ENCODE measurements at regions not wholly inside any gene's neighbourhood (a gene's known extent, or its start where the extent isn't known, plus 50 kb on each side); places are given as distances from the start of the nearest gene placed in this dataset.

GRCh38 chr15:62958528-62959363, 83.8 kb upstream of the TPM1 start:
- no peaks in the 10 kb centered on the region for H3K9me3 Mint-ChIP-seq
- no peak overlapping the region for H3K27ac Mint-ChIP-seq
- no peaks in the 10 kb centered on the region for H3K36me3 Mint-ChIP-seq
- H3K4me3 Mint-ChIP-seq, result no peak overlapping the region
- H3K27me3 Mint-ChIP-seq, result peaks cover 4% of the 10 kb centered on the region
- no peak for DNase-seq
- H3K4me1 Mint-ChIP-seq, result no peaks in the 10 kb centered on the region

- H3K36me3 Mint-ChIP-seq, result no peaks in the 10 kb centered on the region
- no peak overlapping the region for H3K4me3 Mint-ChIP-seq
- no peak for DNase-seq
- H3K9me3 Mint-ChIP-seq, result no peaks in the 10 kb centered on the region
- H3K27me3 Mint-ChIP-seq, result no peaks in the 10 kb centered on the region
- no peaks in the 10 kb centered on the region for H3K4me1 Mint-ChIP-seq
- no peak overlapping the region for H3K27ac Mint-ChIP-seq
Observed at GRCh38 chr15:62961134-62961533, 81.4 kb upstream of the TPM1 start.

GRCh38 chr15:62962101-62962995, 80.2 kb upstream of the TPM1 start:
- no peaks in the 10 kb centered on the region for H3K4me1 Mint-ChIP-seq

GRCh38 chr15:62964251-62964650, 78.3 kb upstream of the TPM1 start:
- DNase-seq, result no peak
- Mint-ChIP-seq H3K36me3 (no peaks in the 10 kb centered on the region), H3K4me1 (no peaks in the 10 kb centered on the region), H3K27ac (no peak overlapping the region), H3K4me3 (no peak overlapping the region), H3K27me3 (no peaks in the 10 kb centered on the region), H3K9me3 (no peaks in the 10 kb centered on the region)

More at GRCh38 chr15:62962101-62962995, 80.2 kb upstream of the TPM1 start:
- Mint-ChIP-seq H3K4me3 (no peak overlapping the region), H3K27ac (no peak overlapping the region), H3K9me3 (no peaks in the 10 kb centered on the region), H3K36me3 (no peaks in the 10 kb centered on the region), H3K27me3 (no peaks in the 10 kb centered on the region)
- no peak for DNase-seq

- Mint-ChIP-seq H3K36me3 (no peaks in the 10 kb centered on the region), H3K4me1 (peaks cover 1% of the 10 kb centered on the region), H3K27me3 (peaks cover 7% of the 10 kb centered on the region), H3K27ac (no peak overlapping the region), H3K9me3 (no peaks in the 10 kb centered on the region), H3K4me3 (no peak overlapping the region)
- no peak for DNase-seq
Observed at GRCh38 chr15:62966294-62967078, 76.1 kb upstream of the TPM1 start.

GRCh38 chr15:62968699-62969098, 73.8 kb upstream of the TPM1 start:
- no peak overlapping the region for H3K4me3 Mint-ChIP-seq
- H3K4me1 Mint-ChIP-seq, result peaks cover 1% of the 10 kb centered on the region
- H3K27me3 Mint-ChIP-seq, result peaks cover 7% of the 10 kb centered on the region
- no peak overlapping the region for H3K27ac Mint-ChIP-seq
- H3K36me3 Mint-ChIP-seq, result no peaks in the 10 kb centered on the region
- H3K9me3 Mint-ChIP-seq, result no peaks in the 10 kb centered on the region
- no peak for DNase-seq

GRCh38 chr15:62969442-62970089, 73.0 kb upstream of the TPM1 start:
- H3K4me3 Mint-ChIP-seq, result no peak overlapping the region
- peaks cover 1% of the 10 kb centered on the region for H3K4me1 Mint-ChIP-seq
- H3K36me3 Mint-ChIP-seq, result no peaks in the 10 kb centered on the region
- H3K9me3 Mint-ChIP-seq, result no peaks in the 10 kb centered on the region
- no peak overlapping the region for H3K27ac Mint-ChIP-seq
- no peak for DNase-seq
- H3K27me3 Mint-ChIP-seq, result peaks cover 7% of the 10 kb centered on the region

GRCh38 chr15:62972814-62973213, 69.7 kb upstream of the TPM1 start:
- no peak for DNase-seq
- Mint-ChIP-seq H3K27ac (no peak overlapping the region), H3K4me3 (no peak overlapping the region), H3K9me3 (no peaks in the 10 kb centered on the region), H3K4me1 (peaks cover 1% of the 10 kb centered on the region), H3K27me3 (peaks cover 7% of the 10 kb centered on the region), H3K36me3 (no peaks in the 10 kb centered on the region)

- Mint-ChIP-seq H3K27ac (no peak overlapping the region), H3K27me3 (peaks cover 10% of the 10 kb centered on the region), H3K36me3 (no peaks in the 10 kb centered on the region), H3K4me3 (no peak overlapping the region), H3K4me1 (peaks cover 1% of the 10 kb centered on the region), H3K9me3 (no peaks in the 10 kb centered on the region)
- no peak for DNase-seq
Observed at GRCh38 chr15:62975515-62975914, 67.0 kb upstream of the TPM1 start.

GRCh38 chr15:62976301-62976881, 66.2 kb upstream of the TPM1 start:
- H3K36me3 Mint-ChIP-seq, result no peaks in the 10 kb centered on the region
- no peak overlapping the region for H3K4me3 Mint-ChIP-seq
- H3K27me3 Mint-ChIP-seq, result peaks cover 3% of the 10 kb centered on the region
- H3K27ac Mint-ChIP-seq, result no peak overlapping the region
- DNase-seq, result no peak
- no peaks in the 10 kb centered on the region for H3K4me1 Mint-ChIP-seq
- H3K9me3 Mint-ChIP-seq, result no peaks in the 10 kb centered on the region

- Mint-ChIP-seq H3K27me3 (peaks cover 3% of the 10 kb centered on the region), H3K27ac (no peak overlapping the region), H3K9me3 (no peaks in the 10 kb centered on the region), H3K4me3 (no peak overlapping the region), H3K4me1 (no peaks in the 10 kb centered on the region), H3K36me3 (no peaks in the 10 kb centered on the region)
- no peak for DNase-seq
Observed at GRCh38 chr15:62977952-62978811, 64.4 kb upstream of the TPM1 start.

- Mint-ChIP-seq H3K36me3 (no peaks in the 10 kb centered on the region), H3K4me3 (no peak overlapping the region), H3K27me3 (peaks cover 8% of the 10 kb centered on the region), H3K9me3 (no peaks in the 10 kb centered on the region), H3K4me1 (no peaks in the 10 kb centered on the region), H3K27ac (no peak overlapping the region)
- no peak for DNase-seq
Observed at GRCh38 chr15:62979252-62979651, 63.3 kb upstream of the TPM1 start.

GRCh38 chr15:62981071-62981470, 61.5 kb upstream of the TPM1 start:
- Mint-ChIP-seq H3K36me3 (no peaks in the 10 kb centered on the region), H3K27ac (no peak overlapping the region), H3K27me3 (peaks cover 21% of the 10 kb centered on the region), H3K4me1 (no peaks in the 10 kb centered on the region), H3K9me3 (no peaks in the 10 kb centered on the region), H3K4me3 (no peak overlapping the region)
- DNase-seq, result no peak

Measured in activated naive CD8-positive, alpha-beta T cell treated with anti-CD3 and anti-CD28 coated beads for 36 hours (primary cell).